ENCODE measurements at regions not wholly inside any gene's neighbourhood (a gene's known extent, or its start where the extent isn't known, plus 50 kb on each side); places are given as distances from the start of the nearest gene placed in this dataset.

GRCh38 chr7:126378642-126379041 is 874.1 kb downstream of the GRM8 start:
- Histone ChIP-seq H3K27me3 (replicated peaks in 2 of 5; ENCODE audit: control insufficient read depth in 4 of 5, insufficient read depth in 5 of 5, low read length in 4 of 5) (no peaks in the 10 kb centered on the region), H3K9me3 (ENCODE audit: control extremely low read depth in 1 of 5, control insufficient read depth in 4 of 5, insufficient read depth in 2 of 5, low read depth in 1 of 5, low read length in 4 of 5) (no peaks in the 10 kb centered on the region), H3K27ac (ENCODE audit: insufficient read depth in 1 of 2, low read depth in 1 of 2, low read length in 2 of 2, poor library complexity in 1 of 2, severe bottlenecking in 2 of 2) (no peak overlapping the region), H3K36me3 (ENCODE audit: control insufficient read depth in 4 of 4, insufficient read depth in 4 of 4, low read length in 3 of 4) (no peaks in the 10 kb centered on the region), H3K4me3 (ENCODE audit: control insufficient read depth in 1 of 7, extremely low read depth in 1 of 7, insufficient read depth in 4 of 7, low read depth in 2 of 7, low read length in 6 of 7) (no peak overlapping the region), H3K4me1 (ENCODE audit: control extremely low read depth in 1 of 4, control insufficient read depth in 4 of 4, insufficient read depth in 4 of 4, low read length in 3 of 4) (no peaks in the 10 kb centered on the region)
- CTCF ChIA-PET: no interaction called here
- DNase-seq: no peak
- POLR2A ChIA-PET: no interaction called here
- 80% methylated on average over 1 of the region's 2 CpGs for WGBS (ENCODE audit: insufficient coverage)

GRCh38 chr7:126370038-126370668 is 882.6 kb downstream of the GRM8 start:
- Histone ChIP-seq H3K4me3 (ENCODE audit: control insufficient read depth in 1 of 7, extremely low read depth in 1 of 7, insufficient read depth in 4 of 7, low read depth in 2 of 7, low read length in 6 of 7) (no peak overlapping the region), H3K9me3 (ENCODE audit: control extremely low read depth in 1 of 5, control insufficient read depth in 4 of 5, insufficient read depth in 2 of 5, low read depth in 1 of 5, low read length in 4 of 5) (peaks cover 0 to 1% (median 0%) of the 10 kb centered on the region in 5 experiments), H3K4me1 (ENCODE audit: control extremely low read depth in 1 of 4, control insufficient read depth in 4 of 4, insufficient read depth in 4 of 4, low read length in 3 of 4) (no peaks in the 10 kb centered on the region), H3K36me3 (ENCODE audit: control insufficient read depth in 4 of 4, insufficient read depth in 4 of 4, low read length in 3 of 4) (no peaks in the 10 kb centered on the region), H3K27ac (ENCODE audit: insufficient read depth in 1 of 2, low read depth in 1 of 2, low read length in 2 of 2, poor library complexity in 1 of 2, severe bottlenecking in 2 of 2) (no peak overlapping the region), H3K27me3 (replicated peaks in 2 of 5; ENCODE audit: control insufficient read depth in 4 of 5, insufficient read depth in 5 of 5, low read length in 4 of 5) (no peaks in the 10 kb centered on the region)
- DNase-seq: no peak
- ChIA-PET CTCF (no interaction called here), POLR2A (no interaction called here)
- WGBS (ENCODE audit: insufficient coverage): 100% methylated on average over 1 of the region's 1 CpG

- no CpG with 5 or more reads among the region's 1 CpG for WGBS (ENCODE audit: insufficient coverage)
These were observed 890.0 kb downstream of the GRM8 start for GRCh38 chr7:126362746-126363145.

GRCh38 chr7:126361183-126361582 is 891.6 kb downstream of the GRM8 start:
- no peaks in the 10 kb centered on the region for H3K4me1 ChIP-seq (ENCODE audit: control extremely low read depth in 1 of 4, control insufficient read depth in 4 of 4, insufficient read depth in 4 of 4, low read length in 3 of 4)
- no peak overlapping the region for H3K27ac ChIP-seq (ENCODE audit: insufficient read depth in 1 of 2, low read depth in 1 of 2, low read length in 2 of 2, poor library complexity in 1 of 2, severe bottlenecking in 2 of 2)
- WGBS (ENCODE audit: insufficient coverage): no CpG with 5 or more reads among the region's 3 CpGs
- no peak for DNase-seq
- ChIA-PET CTCF (no interaction called here), POLR2A (no interaction called here)
- no peak overlapping the region for H3K4me3 ChIP-seq (ENCODE audit: control insufficient read depth in 1 of 7, extremely low read depth in 1 of 7, insufficient read depth in 4 of 7, low read depth in 2 of 7, low read length in 6 of 7)
- no peaks in the 10 kb centered on the region for H3K9me3 ChIP-seq (ENCODE audit: control extremely low read depth in 1 of 5, control insufficient read depth in 4 of 5, insufficient read depth in 2 of 5, low read depth in 1 of 5, low read length in 4 of 5)
- no peaks in the 10 kb centered on the region for H3K36me3 ChIP-seq (ENCODE audit: control insufficient read depth in 4 of 4, insufficient read depth in 4 of 4, low read length in 3 of 4)
- H3K27me3 ChIP-seq (replicated peaks in 2 of 5; ENCODE audit: control insufficient read depth in 4 of 5, insufficient read depth in 5 of 5, low read length in 4 of 5): no peaks in the 10 kb centered on the region

More at GRCh38 chr7:126362746-126363145, 890.0 kb downstream of the GRM8 start:
- Histone ChIP-seq H3K4me1 (ENCODE audit: control extremely low read depth in 1 of 4, control insufficient read depth in 4 of 4, insufficient read depth in 4 of 4, low read length in 3 of 4) (no peaks in the 10 kb centered on the region), H3K9me3 (ENCODE audit: control extremely low read depth in 1 of 5, control insufficient read depth in 4 of 5, insufficient read depth in 2 of 5, low read depth in 1 of 5, low read length in 4 of 5) (no peaks in the 10 kb centered on the region), H3K27ac (ENCODE audit: insufficient read depth in 1 of 2, low read depth in 1 of 2, low read length in 2 of 2, poor library complexity in 1 of 2, severe bottlenecking in 2 of 2) (no peak overlapping the region), H3K27me3 (replicated peaks in 2 of 5; ENCODE audit: control insufficient read depth in 4 of 5, insufficient read depth in 5 of 5, low read length in 4 of 5) (no peaks in the 10 kb centered on the region), H3K36me3 (ENCODE audit: control insufficient read depth in 4 of 4, insufficient read depth in 4 of 4, low read length in 3 of 4) (no peaks in the 10 kb centered on the region), H3K4me3 (ENCODE audit: control insufficient read depth in 1 of 7, extremely low read depth in 1 of 7, insufficient read depth in 4 of 7, low read depth in 2 of 7, low read length in 6 of 7) (no peak overlapping the region)
- ChIA-PET CTCF (no interaction called here), POLR2A (no interaction called here)
- no peak for DNase-seq

- no peaks in the 10 kb centered on the region for H3K4me1 ChIP-seq (ENCODE audit: control extremely low read depth in 1 of 4, control insufficient read depth in 4 of 4, insufficient read depth in 4 of 4, low read length in 3 of 4)
- DNase-seq: no peak
- POLR2A ChIA-PET: no interaction called here
- no peaks in the 10 kb centered on the region for H3K36me3 ChIP-seq (ENCODE audit: control insufficient read depth in 4 of 4, insufficient read depth in 4 of 4, low read length in 3 of 4)
- no peaks in the 10 kb centered on the region for H3K27me3 ChIP-seq (replicated peaks in 2 of 5; ENCODE audit: control insufficient read depth in 4 of 5, insufficient read depth in 5 of 5, low read length in 4 of 5)
- H3K9me3 ChIP-seq (ENCODE audit: control extremely low read depth in 1 of 5, control insufficient read depth in 4 of 5, insufficient read depth in 2 of 5, low read depth in 1 of 5, low read length in 4 of 5): no peaks in the 10 kb centered on the region
- no peak overlapping the region for H3K4me3 ChIP-seq (ENCODE audit: control insufficient read depth in 1 of 7, extremely low read depth in 1 of 7, insufficient read depth in 4 of 7, low read depth in 2 of 7, low read length in 6 of 7)
- no peak overlapping the region for H3K27ac ChIP-seq (ENCODE audit: insufficient read depth in 1 of 2, low read depth in 1 of 2, low read length in 2 of 2, poor library complexity in 1 of 2, severe bottlenecking in 2 of 2)
- CTCF ChIA-PET: no interaction called here
- 50% methylated on average over 1 of the region's 4 CpGs for WGBS (ENCODE audit: insufficient coverage)
These were observed 912.9 kb downstream of the GRM8 start for GRCh38 chr7:126339813-126340212.

- no peaks in the 10 kb centered on the region for H3K27me3 ChIP-seq (replicated peaks in 2 of 5; ENCODE audit: control insufficient read depth in 4 of 5, insufficient read depth in 5 of 5, low read length in 4 of 5)
- DNase-seq: no peak
- no peak overlapping the region for H3K4me3 ChIP-seq (ENCODE audit: control insufficient read depth in 1 of 7, extremely low read depth in 1 of 7, insufficient read depth in 4 of 7, low read depth in 2 of 7, low read length in 6 of 7)
- CTCF ChIA-PET: no interaction called here
- no peak overlapping the region for H3K27ac ChIP-seq (ENCODE audit: insufficient read depth in 1 of 2, low read depth in 1 of 2, low read length in 2 of 2, poor library complexity in 1 of 2, severe bottlenecking in 2 of 2)
- WGBS (ENCODE audit: insufficient coverage): no CpG with 5 or more reads among the region's 1 CpG
- no peaks in the 10 kb centered on the region for H3K9me3 ChIP-seq (ENCODE audit: control extremely low read depth in 1 of 5, control insufficient read depth in 4 of 5, insufficient read depth in 2 of 5, low read depth in 1 of 5, low read length in 4 of 5)
- H3K36me3 ChIP-seq (ENCODE audit: control insufficient read depth in 4 of 4, insufficient read depth in 4 of 4, low read length in 3 of 4): no peaks in the 10 kb centered on the region
- H3K4me1 ChIP-seq (ENCODE audit: control extremely low read depth in 1 of 4, control insufficient read depth in 4 of 4, insufficient read depth in 4 of 4, low read length in 3 of 4): no peaks in the 10 kb centered on the region
- POLR2A ChIA-PET: no interaction called here
These were observed 947.1 kb downstream of the GRM8 start for GRCh38 chr7:126305671-126306070.

GRCh38 chr7:126303926-126304325 is 948.8 kb downstream of the GRM8 start:
- 100% methylated on average over 1 of the region's 1 CpG for WGBS (ENCODE audit: insufficient coverage)
- Histone ChIP-seq H3K36me3 (ENCODE audit: control insufficient read depth in 4 of 4, insufficient read depth in 4 of 4, low read length in 3 of 4) (no peaks in the 10 kb centered on the region), H3K27me3 (replicated peaks in 2 of 5; ENCODE audit: control insufficient read depth in 4 of 5, insufficient read depth in 5 of 5, low read length in 4 of 5) (no peaks in the 10 kb centered on the region), H3K4me1 (ENCODE audit: control extremely low read depth in 1 of 4, control insufficient read depth in 4 of 4, insufficient read depth in 4 of 4, low read length in 3 of 4) (no peaks in the 10 kb centered on the region), H3K4me3 (ENCODE audit: control insufficient read depth in 1 of 7, extremely low read depth in 1 of 7, insufficient read depth in 4 of 7, low read depth in 2 of 7, low read length in 6 of 7) (no peak overlapping the region), H3K27ac (ENCODE audit: insufficient read depth in 1 of 2, low read depth in 1 of 2, low read length in 2 of 2, poor library complexity in 1 of 2, severe bottlenecking in 2 of 2) (no peak overlapping the region), H3K9me3 (ENCODE audit: control extremely low read depth in 1 of 5, control insufficient read depth in 4 of 5, insufficient read depth in 2 of 5, low read depth in 1 of 5, low read length in 4 of 5) (no peaks in the 10 kb centered on the region)
- ChIA-PET POLR2A (no interaction called here), CTCF (no interaction called here)
- no peak for DNase-seq
